ENCODE measurements at regions not wholly inside any gene's neighbourhood (a gene's known extent, or its start where the extent isn't known, plus 50 kb on each side); places are given as distances from the start of the nearest gene placed in this dataset.

GRCh38 chr19:31613683-31614219 is 264.5 kb upstream of the TSHZ3 start:
- Histone ChIP-seq H4K20me1 (ENCODE audit: insufficient read depth, low read length) (no peaks in the 10 kb centered on the region), H3K27ac (ENCODE audit: low read length) (no peak overlapping the region), H3K4me1 (ENCODE audit: low read length) (no peaks in the 10 kb centered on the region), H3K4me3 (ENCODE audit: low read length) (no peak overlapping the region), H2AFZ (ENCODE audit: low read length) (no peak overlapping the region), H3K36me3 (replicated peaks; ENCODE audit: insufficient read depth, low read length) (no peaks in the 10 kb centered on the region), H3K9me3 (replicated peaks; ENCODE audit: insufficient read depth, low read length) (no peaks in the 10 kb centered on the region), H3K27me3 (replicated peaks; ENCODE audit: insufficient read depth, low read length) (peaks cover 28% of the 10 kb centered on the region; the same call in 1 of the 2 replicates), H3K9me2 (replicated peaks; ENCODE audit: insufficient read depth, low read length) (no peaks in the 10 kb centered on the region), H3K4me2 (ENCODE audit: low read depth, low read length) (no peak overlapping the region), H3K9ac (ENCODE audit: low read length) (no peak overlapping the region), H3F3A (ENCODE audit: insufficient read depth, low read length) (no peaks in the 10 kb centered on the region), H3K79me2 (ENCODE audit: low read length) (no peaks in the 10 kb centered on the region)
- no peak for DNase-seq
- TF ChIP-seq CTCF (IDR thresholded peaks at IDR 0.05; ENCODE audit: low read length) (no peak), EZH2phosphoT487 (IDR thresholded peaks at IDR 0.05; ENCODE audit: low read length) (no peak), EZH2 (optimal IDR thresholded peaks at IDR 0.05; ENCODE audit: low read depth, low read length) (no peak)

GRCh38 chr19:31616031-31616430 is 266.8 kb upstream of the TSHZ3 start:
- no peaks in the 10 kb centered on the region for H3F3A ChIP-seq (ENCODE audit: insufficient read depth, low read length)
- H3K27me3 ChIP-seq (replicated peaks; ENCODE audit: insufficient read depth, low read length) = peaks cover 24% of the 10 kb centered on the region; the same call in 1 of the 2 replicates
- no peak overlapping the region for H3K4me2 ChIP-seq (ENCODE audit: low read depth, low read length)
- no peak overlapping the region for H3K27ac ChIP-seq (ENCODE audit: low read length)
- no peaks in the 10 kb centered on the region for H3K9me3 ChIP-seq (replicated peaks; ENCODE audit: insufficient read depth, low read length)
- TF ChIP-seq EZH2 (optimal IDR thresholded peaks at IDR 0.05; ENCODE audit: low read depth, low read length) = no peak
- no peaks in the 10 kb centered on the region for H4K20me1 ChIP-seq (ENCODE audit: insufficient read depth, low read length)
- no peaks in the 10 kb centered on the region for H3K4me1 ChIP-seq (ENCODE audit: low read length)
- no peaks in the 10 kb centered on the region for H3K79me2 ChIP-seq (ENCODE audit: low read length)
- H3K4me3 ChIP-seq (ENCODE audit: low read length) = no peak overlapping the region
- no peak overlapping the region for H2AFZ ChIP-seq (ENCODE audit: low read length)
- H3K9ac ChIP-seq (ENCODE audit: low read length) = no peak overlapping the region
- no peaks in the 10 kb centered on the region for H3K36me3 ChIP-seq (replicated peaks; ENCODE audit: insufficient read depth, low read length)
- DNase-seq = no peak
- H3K9me2 ChIP-seq (replicated peaks; ENCODE audit: insufficient read depth, low read length) = no peaks in the 10 kb centered on the region

- TF ChIP-seq EZH2 (optimal IDR thresholded peaks at IDR 0.05; ENCODE audit: low read depth, low read length) (no peak), EZH2phosphoT487 (IDR thresholded peaks at IDR 0.05; ENCODE audit: low read length) (no peak), CTCF (IDR thresholded peaks at IDR 0.05; ENCODE audit: low read length) (no peak)
- Histone ChIP-seq H3K27me3 (replicated peaks; ENCODE audit: insufficient read depth, low read length) (peaks cover 24% of the 10 kb centered on the region; the same call in 1 of the 2 replicates), H3K9ac (ENCODE audit: low read length) (no peak overlapping the region), H3K36me3 (replicated peaks; ENCODE audit: insufficient read depth, low read length) (no peaks in the 10 kb centered on the region), H3K9me2 (replicated peaks; ENCODE audit: insufficient read depth, low read length) (no peaks in the 10 kb centered on the region), H3K27ac (ENCODE audit: low read length) (no peak overlapping the region), H3K4me3 (ENCODE audit: low read length) (no peak overlapping the region), H3F3A (ENCODE audit: insufficient read depth, low read length) (no peaks in the 10 kb centered on the region), H2AFZ (ENCODE audit: low read length) (no peak overlapping the region), H3K4me1 (ENCODE audit: low read length) (no peaks in the 10 kb centered on the region), H3K4me2 (ENCODE audit: low read depth, low read length) (no peak overlapping the region), H4K20me1 (ENCODE audit: insufficient read depth, low read length) (no peaks in the 10 kb centered on the region), H3K79me2 (ENCODE audit: low read length) (no peaks in the 10 kb centered on the region), H3K9me3 (replicated peaks; ENCODE audit: insufficient read depth, low read length) (no peaks in the 10 kb centered on the region)
- no peak for DNase-seq
These were observed 267.9 kb upstream of the TSHZ3 start for GRCh38 chr19:31617010-31617585.

GRCh38 chr19:31625056-31625455 is 275.8 kb upstream of the TSHZ3 start:
- Histone ChIP-seq H3F3A (ENCODE audit: insufficient read depth, low read length) (no peaks in the 10 kb centered on the region), H3K9me2 (replicated peaks; ENCODE audit: insufficient read depth, low read length) (no peaks in the 10 kb centered on the region), H3K27me3 (replicated peaks; ENCODE audit: insufficient read depth, low read length) (peaks cover 25% of the 10 kb centered on the region), H3K9me3 (replicated peaks; ENCODE audit: insufficient read depth, low read length) (no peaks in the 10 kb centered on the region), H3K4me2 (ENCODE audit: low read depth, low read length) (no peak overlapping the region), H3K36me3 (replicated peaks; ENCODE audit: insufficient read depth, low read length) (no peaks in the 10 kb centered on the region), H2AFZ (ENCODE audit: low read length) (no peak overlapping the region), H3K4me1 (ENCODE audit: low read length) (no peaks in the 10 kb centered on the region), H3K27ac (ENCODE audit: low read length) (no peak overlapping the region), H4K20me1 (ENCODE audit: insufficient read depth, low read length) (no peaks in the 10 kb centered on the region), H3K9ac (ENCODE audit: low read length) (no peak overlapping the region), H3K4me3 (ENCODE audit: low read length) (no peak overlapping the region), H3K79me2 (ENCODE audit: low read length) (no peaks in the 10 kb centered on the region)
- DNase-seq = no peak
- TF ChIP-seq EZH2 (optimal IDR thresholded peaks at IDR 0.05; ENCODE audit: low read depth, low read length) (no peak), CTCF (IDR thresholded peaks at IDR 0.05; ENCODE audit: low read length) (no peak), EZH2phosphoT487 (IDR thresholded peaks at IDR 0.05; ENCODE audit: low read length) (no peak)

Measured in MM.1S (cell line).